ENCODE measurements at regions not wholly inside any gene's neighbourhood (a gene's known extent, or its start where the extent isn't known, plus 50 kb on each side); places are given as distances from the start of the nearest gene placed in this dataset.
A peak's percentile ranks its signal among the peaks of the same experiment; 100 is the strongest.

DNA sequence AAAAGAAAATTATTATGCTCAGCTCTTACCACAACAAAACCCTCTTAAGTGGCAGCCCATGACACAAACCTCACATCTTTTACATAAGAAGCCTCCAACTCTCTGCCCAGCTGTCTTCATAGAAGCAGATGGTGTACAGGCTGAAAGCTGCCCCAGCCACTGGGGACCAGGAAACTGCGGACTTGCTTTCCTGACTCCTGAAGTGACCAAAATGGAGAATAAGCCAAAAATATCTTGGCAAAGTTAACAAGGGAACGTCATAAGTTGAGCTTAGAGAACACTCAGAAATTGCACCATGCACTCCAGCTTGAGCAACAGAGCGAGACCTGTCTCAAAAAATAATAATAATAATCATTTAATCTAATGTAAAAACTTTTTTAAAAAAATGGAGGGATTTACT is 160.3 kb upstream of the CDYL start:
- DNase-seq (ENCODE audit: low read depth): no peak

DNA sequence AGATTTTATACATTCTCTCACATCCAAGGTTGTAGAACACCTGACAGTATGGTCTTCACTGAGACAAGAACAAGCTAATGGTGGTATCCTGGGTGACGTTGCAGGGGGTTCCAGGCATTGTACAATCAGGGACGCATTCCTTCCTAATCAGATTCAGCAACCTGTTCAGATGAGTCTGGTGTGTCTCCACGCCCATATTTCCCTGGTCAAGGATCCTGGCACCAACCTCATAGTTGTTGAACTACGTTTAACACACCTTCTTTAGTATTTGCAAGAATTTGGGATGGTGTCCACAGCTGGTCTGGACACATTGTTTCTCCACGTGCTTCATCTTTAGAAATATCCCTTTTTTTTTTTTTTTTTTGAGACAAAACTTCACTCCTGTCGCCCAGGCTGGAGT is 161.0 kb upstream of the CDYL start:
- no peak for DNase-seq (ENCODE audit: low read depth)

DNA sequence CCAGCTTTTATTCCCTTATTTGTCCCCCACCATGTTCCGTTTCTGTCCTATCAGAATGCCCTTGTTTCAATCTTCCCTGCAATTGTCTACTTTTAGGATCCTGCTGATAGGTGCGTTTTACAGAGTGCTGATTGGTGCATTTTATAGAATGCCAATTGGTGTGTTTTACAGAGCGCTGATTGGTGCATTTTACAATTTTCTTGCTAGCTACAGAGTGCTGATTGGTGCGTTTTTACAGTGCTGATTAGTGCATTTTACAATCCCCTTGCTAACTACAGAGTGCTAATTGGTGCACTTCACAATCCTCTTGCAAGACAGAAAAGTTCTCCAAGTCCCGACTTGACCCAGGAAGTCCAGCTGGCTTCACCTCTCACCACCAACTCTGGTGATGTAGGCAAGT is 161.6 kb upstream of the CDYL start:
- DNase-seq (ENCODE audit: low read depth): no peak

DNA sequence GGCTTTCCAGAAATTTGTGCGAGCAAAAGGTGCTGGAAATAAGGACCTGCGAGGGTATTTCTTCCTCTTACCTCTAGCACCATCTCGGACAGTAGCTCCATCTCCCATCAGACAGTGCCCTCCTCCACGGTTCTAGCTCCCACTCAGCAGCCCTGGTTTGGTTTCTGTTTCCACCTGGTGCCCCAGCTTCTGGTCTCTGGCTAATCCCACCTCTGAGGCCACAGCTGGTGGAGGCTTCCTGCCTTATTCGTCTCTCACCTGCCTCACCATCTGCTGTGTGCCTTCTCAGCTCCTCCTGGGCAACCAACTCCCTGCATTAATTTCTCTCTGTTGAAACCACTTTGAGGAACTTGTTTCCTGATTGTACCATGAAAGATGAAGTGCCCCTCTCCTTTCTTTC is 162.4 kb upstream of the CDYL start:
- DNase-seq (ENCODE audit: low read depth): no peak

DNA sequence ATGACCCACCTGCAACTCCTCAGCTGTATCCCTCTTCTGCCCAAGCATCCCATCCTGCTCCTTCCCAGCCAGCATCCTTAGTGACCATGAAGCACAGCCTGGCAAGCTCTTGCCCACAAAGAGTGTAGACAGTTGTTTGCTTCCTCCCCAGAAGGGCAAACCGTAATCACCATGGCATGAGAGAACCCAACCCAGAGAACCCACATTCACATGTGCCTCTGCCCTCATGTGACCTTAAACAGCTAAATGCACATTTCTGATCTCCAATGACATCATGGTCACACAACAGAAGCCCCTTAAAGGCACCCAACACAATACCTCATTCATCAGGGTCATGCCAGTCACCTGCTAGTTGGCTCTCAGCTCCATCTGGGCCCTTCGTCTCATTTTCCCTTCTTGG is 162.8 kb upstream of the CDYL start:
- no peak for DNase-seq (ENCODE audit: low read depth)

DNA sequence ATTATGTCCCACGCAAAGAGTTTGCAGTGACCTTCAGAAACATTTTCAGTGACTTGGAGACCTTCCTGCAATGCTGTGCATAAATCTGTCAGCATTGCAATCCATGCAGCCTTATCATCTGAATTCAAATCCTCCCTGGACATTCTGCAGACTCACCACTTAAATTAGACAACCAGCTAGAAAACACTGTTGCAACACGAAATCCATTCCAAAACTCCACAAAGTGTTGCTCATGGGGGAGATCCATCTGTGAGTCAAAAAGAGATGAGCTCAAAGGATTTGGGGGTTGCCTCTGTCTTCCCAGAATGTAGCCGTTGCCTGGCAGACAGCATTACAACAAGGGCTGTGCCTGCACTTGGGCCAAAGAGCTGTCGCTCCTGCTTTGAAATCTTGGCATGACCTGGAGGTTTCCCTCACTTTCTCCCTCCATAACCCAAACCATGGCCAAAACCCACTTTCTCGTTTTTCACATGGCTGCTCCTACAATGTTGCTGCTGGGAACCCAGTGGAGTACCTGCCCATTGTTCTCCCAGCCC is 163.5 kb upstream of the CDYL start:
- DNase-seq (ENCODE audit: low read depth): no peak

DNA sequence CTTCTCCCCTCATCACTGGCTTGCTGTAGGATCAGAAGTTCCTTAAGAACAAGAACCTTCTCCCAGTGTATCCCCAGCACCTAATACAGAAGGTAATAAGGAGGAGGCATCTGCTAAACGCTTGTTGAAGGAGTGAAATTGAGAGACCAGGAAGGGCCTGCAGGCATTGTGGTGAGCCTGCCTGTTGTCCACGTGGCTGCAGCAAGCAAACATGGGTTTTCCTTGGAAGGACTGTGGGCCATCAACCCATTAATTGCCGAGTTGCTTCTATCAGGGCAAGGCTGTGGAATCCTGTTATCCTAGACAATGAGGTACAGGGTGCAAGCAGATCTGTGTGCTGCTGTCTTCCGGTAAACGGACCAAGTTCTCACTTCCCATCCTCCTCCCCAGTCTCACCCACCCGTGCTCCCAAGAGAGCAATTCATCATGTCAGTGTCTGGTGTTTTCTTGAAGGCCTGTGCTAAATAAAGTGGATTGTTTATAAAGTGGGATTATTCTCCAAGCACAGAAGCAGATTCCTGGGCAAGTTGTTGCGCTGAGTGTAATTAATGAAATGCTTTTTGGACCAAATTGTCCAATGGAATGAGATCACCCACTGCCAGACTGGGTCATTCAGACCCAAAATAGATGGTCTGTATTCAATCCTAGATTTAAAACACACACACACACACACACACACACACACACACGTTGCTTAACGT is 164.6 kb upstream of the CDYL start:
- DNase-seq (ENCODE audit: low read depth): no peak

DNA sequence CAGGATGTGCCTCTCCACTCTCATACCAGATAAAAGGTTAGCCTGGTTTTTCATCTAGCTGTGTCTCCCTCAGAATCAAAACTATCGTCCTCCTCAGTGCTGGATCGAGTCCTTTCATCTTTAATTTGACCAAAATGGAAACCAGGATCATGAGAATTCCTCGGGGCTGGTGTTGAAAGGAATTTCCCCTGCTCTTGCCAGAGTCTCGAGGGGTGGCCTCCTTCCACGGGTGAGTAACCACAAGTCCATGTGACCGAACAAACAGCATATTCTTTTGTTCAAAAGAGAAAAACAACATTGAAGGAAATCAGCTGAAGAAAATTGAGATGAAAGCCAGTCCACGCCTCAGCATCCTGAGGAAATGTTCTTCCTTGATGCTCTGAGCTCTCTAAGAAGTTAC is 165.9 kb upstream of the CDYL start:
- peak; percentile 29 for DNase-seq (ENCODE audit: low read depth)

DNA sequence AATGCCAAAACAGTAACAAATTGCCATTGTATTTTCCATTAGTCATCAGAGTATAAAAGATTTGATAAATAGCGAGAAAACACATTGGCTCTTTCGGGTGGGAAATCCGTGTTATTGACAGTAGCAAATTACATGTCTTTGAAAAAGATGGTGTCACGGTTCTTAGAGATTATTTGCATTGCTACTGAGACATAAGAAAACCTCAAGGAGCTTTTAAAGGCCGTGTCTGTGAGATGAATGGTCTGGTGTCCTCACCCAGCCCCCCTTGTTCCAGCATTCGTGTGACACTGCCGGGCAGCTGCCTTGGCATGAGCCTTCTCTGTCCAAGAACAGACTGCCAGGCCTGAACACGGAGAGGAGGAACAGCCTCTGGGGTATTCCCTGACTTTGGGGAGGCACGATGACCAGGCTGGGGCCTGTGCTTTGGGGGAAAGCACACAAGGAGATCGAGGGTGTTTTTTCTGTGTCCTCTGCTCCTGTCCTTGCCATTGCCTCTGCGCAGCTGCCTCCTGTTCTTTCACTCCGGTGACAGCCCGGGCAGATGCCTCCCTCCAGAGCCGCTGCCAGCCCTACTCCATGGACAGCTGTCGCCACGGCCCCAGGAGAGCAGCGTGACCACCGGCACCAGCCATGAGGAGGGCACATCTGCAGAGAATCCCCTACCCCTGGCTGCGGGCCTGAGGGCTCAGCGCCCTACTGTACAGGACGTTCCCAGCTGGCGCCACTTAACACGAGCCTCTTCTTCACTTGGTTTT is 167.7 kb upstream of the CDYL start:
- DNase-seq (ENCODE audit: low read depth): no peak

DNA sequence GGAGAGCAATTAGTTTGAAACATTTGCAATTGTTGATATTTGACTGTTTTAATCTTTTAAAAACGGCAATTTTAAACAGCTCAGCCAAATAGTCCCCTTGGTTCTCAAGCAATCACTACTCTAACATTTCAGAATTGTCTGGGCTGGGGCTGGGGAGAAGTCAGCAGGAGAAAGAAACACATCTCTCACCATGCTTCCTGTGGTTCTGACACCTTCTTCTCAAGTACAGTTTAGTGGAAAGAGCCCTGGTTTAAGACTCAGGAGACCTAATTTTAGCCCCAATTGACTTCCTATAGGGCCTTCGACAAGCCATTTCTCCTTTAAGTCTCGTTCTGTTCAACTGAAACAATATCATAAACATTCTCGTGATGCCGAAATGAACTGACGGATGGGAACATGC is 168.4 kb upstream of the CDYL start:
- peak; percentile 29 for DNase-seq (ENCODE audit: low read depth)

DNA sequence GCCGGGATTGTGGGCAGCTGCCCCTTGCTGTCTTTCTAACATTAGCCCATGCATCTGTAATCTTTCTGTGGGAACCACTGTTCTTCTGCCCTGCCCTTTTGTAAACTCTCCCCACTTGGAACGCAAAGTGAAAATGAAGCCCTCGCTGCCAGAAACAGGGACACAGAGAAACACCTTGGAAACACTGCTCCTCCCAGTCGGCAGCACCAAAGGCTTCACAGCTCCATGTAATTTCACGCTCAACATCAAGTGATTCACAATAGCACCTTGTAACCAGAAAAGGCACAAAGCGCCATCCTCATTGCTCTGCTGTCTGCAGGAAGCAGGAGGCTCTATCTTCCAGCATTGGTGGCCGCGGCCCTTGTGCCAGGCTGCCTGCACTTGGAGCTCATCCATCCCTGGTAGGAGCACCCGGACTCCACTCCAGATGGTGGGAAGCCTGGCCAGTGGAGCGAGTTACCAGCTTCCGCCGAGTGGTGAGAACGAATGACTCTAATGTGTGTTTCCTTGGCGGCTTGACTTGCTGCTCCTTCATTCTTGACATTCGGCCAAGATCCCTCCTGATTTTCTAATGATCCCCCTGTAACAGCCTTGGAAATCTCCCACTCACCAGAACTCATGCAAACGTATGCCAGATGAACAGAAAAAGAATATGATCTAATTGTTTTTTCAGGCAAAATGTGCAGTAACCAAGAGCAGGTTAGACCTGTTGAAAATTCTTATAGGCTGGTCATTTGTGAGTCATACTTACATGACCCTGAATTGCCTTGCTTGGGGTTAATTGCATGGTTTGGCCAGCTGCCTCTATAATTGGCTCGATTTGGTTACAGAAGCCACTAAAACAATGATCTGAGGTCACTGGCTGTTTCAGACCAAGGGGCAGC is 169.1 kb upstream of the CDYL start:
- peak; percentile 88 for DNase-seq (ENCODE audit: low read depth)

DNA sequence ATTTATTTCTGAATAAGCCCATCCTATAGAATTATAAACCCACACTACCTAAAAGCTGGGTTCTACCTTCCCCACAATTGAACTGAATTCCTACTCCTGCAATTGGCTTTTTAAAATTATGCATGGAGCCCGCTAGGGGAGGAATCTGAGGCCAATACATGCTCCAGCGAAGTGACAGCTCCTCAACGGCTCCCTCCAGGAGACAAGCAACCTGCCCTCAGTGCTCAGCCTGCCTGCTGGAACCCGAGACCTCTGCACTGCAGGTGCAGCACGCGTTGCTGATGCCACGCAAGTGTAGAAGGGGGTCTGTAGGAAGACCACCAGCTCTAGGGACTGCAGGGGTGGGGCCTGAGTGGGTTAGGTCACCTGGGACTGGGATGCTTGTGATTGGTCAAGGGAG is 170.2 kb upstream of the CDYL start:
- DNase-seq (ENCODE audit: low read depth): no peak

DNA sequence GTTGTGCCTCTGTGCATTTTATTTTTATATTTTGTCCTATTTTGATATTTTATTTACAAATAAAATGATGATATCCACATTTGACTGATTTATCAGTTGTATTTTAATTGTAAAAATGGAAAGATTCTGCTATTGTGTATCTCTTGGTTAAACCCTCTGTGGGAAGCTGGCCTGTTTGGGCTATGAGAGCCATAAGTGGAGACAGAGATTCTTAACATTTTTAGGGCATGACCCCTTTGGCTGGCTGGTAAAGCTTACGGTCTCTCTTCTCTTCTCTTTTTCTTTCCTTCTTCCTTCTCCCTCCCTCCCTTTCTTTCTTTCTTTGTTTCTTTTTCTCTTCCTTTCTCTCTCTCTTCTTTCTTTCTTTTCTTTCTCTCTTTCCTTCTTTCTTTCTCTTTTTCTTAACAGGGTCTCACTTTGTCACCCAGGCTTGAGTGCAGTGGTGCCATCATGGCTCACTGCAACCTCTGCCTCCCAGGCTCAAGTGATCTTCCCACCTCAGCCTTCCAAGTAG is 172.3 kb upstream of the CDYL start:
- DNase-seq (ENCODE audit: low read depth): no peak

DNA sequence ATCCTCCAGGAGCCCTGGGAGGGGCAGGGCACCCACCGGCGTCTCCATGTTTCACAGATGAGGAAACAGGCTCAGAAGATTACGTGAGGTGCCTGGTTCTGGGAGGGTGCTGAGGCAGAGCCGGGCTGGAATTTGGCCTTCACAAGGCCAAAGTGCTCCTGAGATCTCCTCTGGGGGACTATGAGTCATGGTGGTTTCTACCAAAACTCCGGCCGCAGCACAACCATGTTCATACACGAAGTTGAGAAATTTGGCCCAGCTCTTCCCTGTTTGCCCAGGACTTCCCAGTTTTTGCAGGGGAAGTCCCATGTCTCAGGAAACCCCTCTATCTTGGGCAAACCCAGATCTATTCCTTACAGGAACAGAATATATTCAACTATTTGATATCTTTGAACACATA is 172.9 kb upstream of the CDYL start:
- DNase-seq (ENCODE audit: low read depth): peak; percentile 79

DNA sequence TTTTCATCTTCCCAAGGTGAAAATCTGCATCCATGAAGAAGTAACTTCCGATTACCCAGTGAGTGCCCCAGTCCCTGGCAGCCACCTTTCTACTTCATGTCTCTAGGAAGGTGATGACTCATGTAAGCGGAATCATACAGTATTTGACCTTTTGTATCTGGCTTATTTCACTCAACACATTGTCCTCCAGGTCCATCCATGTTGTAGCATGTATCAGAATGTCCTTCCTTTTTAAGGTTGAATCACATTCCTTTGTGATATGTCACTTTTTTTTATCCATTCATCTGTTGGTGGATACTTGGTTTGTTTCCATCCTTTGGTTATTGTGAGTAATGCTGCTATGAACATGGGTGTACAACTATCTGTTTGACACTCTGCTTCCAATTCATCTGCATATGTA is 176.3 kb upstream of the CDYL start:
- peak; percentile 64 for DNase-seq (ENCODE audit: low read depth)

DNA sequence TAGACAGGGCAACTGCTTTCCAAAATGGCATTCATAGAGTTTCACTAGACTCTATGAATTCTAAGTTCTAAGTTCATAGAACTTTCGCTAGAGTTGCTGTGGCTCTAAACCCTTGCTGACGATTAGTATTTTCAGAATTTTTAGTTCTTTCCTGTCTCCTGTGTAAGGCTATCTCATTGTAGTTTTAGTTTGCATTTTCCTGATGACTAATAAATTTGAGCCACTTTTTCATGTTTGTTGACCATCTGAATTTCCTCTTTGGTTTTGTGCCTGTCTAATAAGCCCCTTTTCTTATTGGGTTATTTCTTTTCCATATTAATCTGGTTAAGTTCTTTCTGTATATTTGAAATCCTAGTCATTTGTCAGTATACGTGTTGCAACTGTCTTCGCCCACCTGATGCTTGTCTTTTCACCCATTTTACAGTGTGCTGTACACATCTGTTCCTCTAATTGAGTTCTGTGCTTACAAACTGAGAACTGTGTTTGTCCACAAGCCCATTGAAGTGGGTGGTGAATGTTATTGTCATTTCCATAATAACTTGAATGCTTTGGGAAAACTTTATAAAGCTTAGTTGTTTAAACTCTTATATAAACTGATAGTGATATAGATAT is 177.7 kb upstream of the CDYL start:
- DNase-seq (ENCODE audit: low read depth): no peak

DNA sequence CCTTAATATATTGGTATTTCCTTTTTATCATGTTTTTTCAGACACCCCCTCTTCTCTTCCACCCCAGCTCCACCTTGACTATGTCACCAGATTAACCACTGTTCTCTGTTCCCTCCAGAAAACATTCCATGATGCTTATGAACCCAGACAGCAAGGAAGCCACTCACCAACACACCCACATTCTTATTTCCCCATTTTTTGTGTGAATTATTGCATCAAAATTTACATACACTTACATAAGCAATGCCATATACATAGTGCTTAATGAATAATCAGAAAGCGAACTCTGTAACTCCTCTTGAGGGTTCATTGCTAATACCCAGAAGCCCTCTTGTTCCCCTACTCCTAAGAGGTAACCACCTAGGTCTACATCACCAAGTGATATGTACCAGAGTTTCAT is 182.3 kb upstream of the CDYL start:
- no peak for DNase-seq (ENCODE audit: low read depth)

DNA sequence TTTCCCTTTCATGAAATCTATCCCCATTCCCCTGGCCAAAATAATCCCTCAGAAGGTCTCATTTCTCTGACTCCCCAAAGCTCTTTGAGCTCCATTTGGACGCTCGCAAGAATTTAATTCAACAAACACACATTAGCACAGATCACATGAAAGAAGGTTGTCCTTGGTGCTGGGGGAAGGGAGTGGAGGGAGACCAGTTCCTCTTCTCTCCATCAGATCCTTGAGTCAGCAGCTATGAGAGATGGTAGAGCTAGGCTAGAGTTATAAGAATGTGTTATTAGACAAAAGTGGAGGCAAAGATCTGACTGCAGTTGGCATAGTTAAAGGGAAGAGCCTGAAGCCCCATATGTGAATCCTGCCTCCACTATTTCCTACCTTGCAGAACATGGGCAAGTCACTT is 184.2 kb upstream of the CDYL start:
- no peak for DNase-seq (ENCODE audit: low read depth)

DNA sequence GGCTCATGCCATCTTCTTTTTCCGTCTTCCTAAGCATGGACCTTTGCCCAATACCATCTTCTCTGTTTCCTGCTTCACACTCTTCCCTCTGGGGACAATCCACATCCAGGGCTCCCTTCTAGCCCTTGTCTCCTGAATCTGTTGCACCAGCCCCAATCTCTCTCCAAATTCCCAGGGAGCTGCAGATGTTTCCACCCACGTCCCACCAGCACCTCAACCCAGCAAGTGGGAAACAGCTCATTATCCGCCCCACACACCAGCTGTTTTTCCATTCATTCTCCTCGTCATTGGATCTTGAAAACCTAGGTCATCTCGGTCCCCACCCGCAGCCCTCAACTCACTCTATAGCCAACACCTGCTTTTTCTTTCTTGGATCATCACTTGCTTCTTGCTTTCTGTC is 185.0 kb upstream of the CDYL start:
- no peak for DNase-seq (ENCODE audit: low read depth)

DNA sequence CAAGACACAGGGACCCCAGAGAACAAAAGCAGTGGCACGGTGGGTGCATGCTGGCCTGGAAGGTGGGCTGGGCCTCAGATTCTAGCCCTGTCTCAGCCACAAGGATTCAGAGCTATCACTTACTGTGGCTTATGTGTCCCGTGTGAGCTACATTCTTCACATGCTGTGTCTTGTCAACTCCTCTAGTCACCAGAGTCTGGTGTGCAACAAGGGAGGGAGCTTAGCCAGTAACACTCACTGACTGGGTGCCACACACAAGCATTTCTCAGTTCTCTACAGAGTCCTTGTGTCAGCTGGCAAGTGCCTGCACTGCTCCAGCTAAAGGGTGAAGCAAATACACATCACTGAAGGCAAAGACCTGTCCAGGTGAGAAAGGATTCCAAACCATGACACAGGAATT is 186.9 kb upstream of the CDYL start:
- no peak for DNase-seq (ENCODE audit: low read depth)

DNA sequence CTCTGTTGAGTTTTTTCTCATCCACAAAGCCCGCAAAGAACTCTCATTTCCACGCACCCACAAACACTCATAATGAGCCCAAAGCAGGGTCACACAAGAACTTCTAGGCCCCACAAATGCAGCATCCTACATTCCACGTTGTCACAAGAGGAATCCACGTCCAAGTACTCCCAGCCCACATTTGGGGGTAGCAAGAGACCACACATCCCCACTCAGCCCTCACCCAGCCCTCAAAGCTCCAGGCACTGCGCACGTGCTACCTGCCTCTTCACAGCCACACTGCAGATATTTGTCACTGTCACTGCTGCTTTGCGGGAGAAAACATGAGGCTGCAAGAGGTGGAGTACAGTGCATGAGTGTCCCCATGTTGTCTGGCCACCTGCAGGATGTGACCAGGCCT is 187.6 kb upstream of the CDYL start:
- no peak for DNase-seq (ENCODE audit: low read depth)

DNA sequence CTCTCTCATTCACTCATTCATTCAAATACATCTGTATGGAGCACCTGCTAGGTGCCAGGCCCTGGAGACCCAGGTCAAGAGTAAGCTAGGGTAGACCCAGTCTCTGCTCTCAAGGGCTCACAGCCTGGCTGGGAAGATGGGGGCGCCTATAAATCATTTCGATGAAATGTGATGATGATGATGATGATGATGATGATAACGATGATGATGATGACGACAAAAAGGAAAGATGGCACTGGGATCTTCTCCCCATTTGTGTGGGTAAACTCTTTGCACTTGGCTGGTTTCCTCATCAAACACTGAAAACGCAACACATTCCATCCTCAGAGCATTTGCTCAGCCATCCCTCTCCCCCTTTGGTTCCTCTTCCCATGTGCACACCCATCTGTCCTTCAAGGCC is 188.0 kb upstream of the CDYL start:
- DNase-seq (ENCODE audit: low read depth): no peak
